ENCODE measurements at regions not wholly inside any gene's neighbourhood (a gene's known extent, or its start where the extent isn't known, plus 50 kb on each side); places are given as distances from the start of the nearest gene placed in this dataset.

DNA sequence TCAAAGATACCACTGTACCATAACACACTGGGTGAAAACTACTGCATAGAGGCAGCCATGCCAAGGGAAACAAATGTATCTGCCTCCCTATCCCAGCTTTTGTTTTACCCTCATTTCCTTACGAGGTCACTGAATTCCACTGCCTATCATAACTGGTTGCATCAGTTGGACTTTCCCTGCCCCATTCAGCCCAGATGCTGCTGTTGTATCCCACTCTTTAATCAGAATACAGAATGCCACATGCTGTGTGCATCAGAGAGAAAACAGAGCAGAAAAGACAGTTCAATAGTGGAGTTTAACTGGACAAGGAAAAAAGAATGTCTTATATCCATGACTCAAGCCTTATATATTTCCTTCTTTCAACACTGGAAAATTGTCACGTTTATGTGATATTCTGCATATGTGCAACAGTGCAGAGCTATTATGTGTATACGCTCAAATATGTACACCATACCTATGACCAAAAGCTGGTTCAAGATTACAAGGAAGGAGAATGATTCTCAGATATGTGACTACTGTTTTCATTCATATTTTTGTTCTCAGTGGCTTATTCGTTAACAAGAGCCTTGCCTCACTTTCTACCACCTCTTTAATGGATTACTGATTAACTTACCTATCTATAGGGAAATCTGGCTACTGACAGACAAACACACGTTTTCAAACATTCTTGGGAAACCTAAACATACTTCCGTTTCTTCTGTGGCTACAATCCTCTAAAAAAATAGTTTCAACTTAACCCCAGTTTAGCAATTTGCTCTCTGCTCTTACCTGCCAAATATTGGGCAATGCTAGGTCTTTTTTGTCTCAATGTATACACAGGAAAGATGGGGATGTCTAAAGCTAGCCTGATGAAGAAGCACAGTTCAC lies 378.9 kb downstream of the SMARCA1 start:
- TF ChIP-seq, protein P1, sequence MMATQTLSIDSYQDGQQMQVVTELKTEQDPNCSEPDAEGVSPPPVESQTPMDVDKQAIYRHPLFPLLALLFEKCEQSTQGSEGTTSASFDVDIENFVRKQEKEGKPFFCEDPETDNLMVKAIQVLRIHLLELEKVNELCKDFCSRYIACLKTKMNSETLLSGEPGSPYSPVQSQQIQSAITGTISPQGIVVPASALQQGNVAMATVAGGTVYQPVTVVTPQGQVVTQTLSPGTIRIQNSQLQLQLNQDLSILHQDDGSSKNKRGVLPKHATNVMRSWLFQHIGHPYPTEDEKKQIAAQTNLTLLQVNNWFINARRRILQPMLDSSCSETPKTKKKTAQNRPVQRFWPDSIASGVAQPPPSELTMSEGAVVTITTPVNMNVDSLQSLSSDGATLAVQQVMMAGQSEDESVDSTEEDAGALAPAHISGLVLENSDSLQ (IDR thresholded peaks at IDR 0.05): no peak
- TF ChIP-seq SP1 (IDR thresholded peaks at IDR 0.05): no peak
- no peak for TF ChIP-seq ELF4 (IDR thresholded peaks at IDR 0.05)
- TF ChIP-seq ZNF384 (IDR thresholded peaks at IDR 0.05): no peak
- TF ChIP-seq L3MBTL2 (conservative IDR thresholded peaks at IDR 0.05): no peak

Data from HEK293T (cell line).